ENCODE measurements at regions not wholly inside any gene's neighbourhood (a gene's known extent, or its start where the extent isn't known, plus 50 kb on each side); places are given as distances from the start of the nearest gene placed in this dataset.

- no peak for FAIRE-seq
- DNase-seq (ENCODE audit: insufficient read length, low spot score) = no peak
These were observed 256.9 kb downstream of the GPATCH2 start for GRCh38 chr1:217373761-217374701.

GRCh38 chr1:217372049-217372970 is 258.6 kb downstream of the GPATCH2 start:
- FAIRE-seq (no peak), DNase-seq (ENCODE audit: insufficient read length, low spot score) (no peak)

GRCh38 chr1:217370757-217371156 is 260.1 kb downstream of the GPATCH2 start:
- FAIRE-seq (no peak), DNase-seq (ENCODE audit: insufficient read length, low spot score) (no peak)

GRCh38 chr1:217369996-217370551 is 260.8 kb downstream of the GPATCH2 start:
- no peak for FAIRE-seq
- no peak for DNase-seq (ENCODE audit: insufficient read length, low spot score)

GRCh38 chr1:217369271-217369981 is 261.5 kb downstream of the GPATCH2 start:
- FAIRE-seq = no peak
- DNase-seq (ENCODE audit: insufficient read length, low spot score) = no peak

GRCh38 chr1:217364220-217364619 is 266.7 kb downstream of the GPATCH2 start:
- no peak for FAIRE-seq
- DNase-seq (ENCODE audit: insufficient read length, low spot score) = no peak

GRCh38 chr1:217363319-217363718 is 267.6 kb downstream of the GPATCH2 start:
- DNase-seq (ENCODE audit: insufficient read length, low spot score) (no peak), FAIRE-seq (no peak)

- DNase-seq (ENCODE audit: insufficient read length, low spot score) (no peak), FAIRE-seq (no peak)
These were observed 270.4 kb downstream of the GPATCH2 start for GRCh38 chr1:217360510-217360909.

- DNase-seq (ENCODE audit: insufficient read length, low spot score) (no peak), FAIRE-seq (no peak)
These were observed 276.0 kb downstream of the GPATCH2 start for GRCh38 chr1:217354895-217355294.

GRCh38 chr1:217348960-217349664 is 281.8 kb downstream of the GPATCH2 start:
- FAIRE-seq (no peak), DNase-seq (ENCODE audit: insufficient read length, low spot score) (no peak)

GRCh38 chr1:217344712-217345111 is 286.2 kb downstream of the GPATCH2 start:
- DNase-seq (ENCODE audit: insufficient read length, low spot score) = no peak
- FAIRE-seq = no peak

GRCh38 chr1:217343907-217344306 is 287.0 kb downstream of the GPATCH2 start:
- DNase-seq (ENCODE audit: insufficient read length, low spot score) = no peak
- FAIRE-seq = no peak

- DNase-seq (ENCODE audit: insufficient read length, low spot score) (no peak), FAIRE-seq (no peak)
These were observed 288.8 kb downstream of the GPATCH2 start for GRCh38 chr1:217342105-217342504.

GRCh38 chr1:217336724-217337123 is 294.2 kb downstream of the GPATCH2 start:
- DNase-seq (ENCODE audit: insufficient read length, low spot score) (no peak), FAIRE-seq (no peak)

GRCh38 chr1:217333939-217334338 is 297.0 kb downstream of the GPATCH2 start:
- DNase-seq (ENCODE audit: insufficient read length, low spot score) (peak; percentile 13), FAIRE-seq (no peak)

- FAIRE-seq (no peak), DNase-seq (ENCODE audit: insufficient read length, low spot score) (no peak)
These were observed 298.3 kb downstream of the GPATCH2 start for GRCh38 chr1:217332431-217333065.

GRCh38 chr1:217331698-217332097 is 299.2 kb downstream of the GPATCH2 start:
- no peak for FAIRE-seq
- no peak for DNase-seq (ENCODE audit: insufficient read length, low spot score)

GRCh38 chr1:217327901-217328300 is 303.0 kb downstream of the GPATCH2 start:
- no peak for DNase-seq (ENCODE audit: insufficient read length, low spot score)
- FAIRE-seq = no peak

GRCh38 chr1:217322834-217323233 is 308.1 kb downstream of the GPATCH2 start:
- FAIRE-seq (no peak), DNase-seq (ENCODE audit: insufficient read length, low spot score) (no peak)

All from HTR-8/SVneo (cell line).